ENCODE measurements at regions not wholly inside any gene's neighbourhood (a gene's known extent, or its start where the extent isn't known, plus 50 kb on each side); places are given as distances from the start of the nearest gene placed in this dataset.

GRCh38 chr2:21371499-21372003, 247.8 kb downstream of the TDRD15 start:
- TF ChIP-seq POLR2A (IDR thresholded peaks at IDR 0.05; ENCODE audit: low read depth, low read length), result no peak
- no peak for TF ChIP-seq POLR2AphosphoS5 (IDR thresholded peaks at IDR 0.05; ENCODE audit: low read depth, low read length)
- no peak for TF ChIP-seq TAF1 (IDR thresholded peaks at IDR 0.05; ENCODE audit: low read depth, low read length)
- TF ChIP-seq POU2F2 (IDR thresholded peaks at IDR 0.05; ENCODE audit: low read depth, low read length), result no peak
- no peak for TF ChIP-seq SPI1 (IDR thresholded peaks at IDR 0.05; ENCODE audit: low read depth, low read length)
